Activated CD4-positive, alpha-beta T cell treated with anti-CD3 and anti-CD28 coated beads, Interleukin-2, amount 10 ng/mL, durations not matched to agents 7 days and 5 days (primary cell): ENCODE measurements at regions not wholly inside any gene's neighbourhood (a gene's known extent, or its start where the extent isn't known, plus 50 kb on each side); places are given as distances from the start of the nearest gene placed in this dataset.

Experiments used
- CTCF ChIA-PET: fragments of 350-600 bp; sonication (Branson Sonifier 250); formaldehyde crosslinking; loops from one replicate; lab custom pipeline; 2021; ENCODE audit warnings: antibody characterized with exemption; lab: Charles Lee
- POLR2A ChIA-PET: fragments of 350-600 bp; sonication (Branson Sonifier 250); formaldehyde crosslinking; loops from one replicate; lab custom pipeline; 2021; ENCODE audit warnings: antibody characterized with exemption; lab: Charles Lee
- DNase-seq: peaks from one replicate; pipeline ENCODE4 v3.0.0-alpha.2; 2020
- H3K27ac Mint-ChIP-seq: one replicate; pipeline ENCODE4 v1.8.0; 2021; ENCODE audit warnings: mild to moderate bottlenecking, moderate library complexity, mixed read lengths
- H3K27me3 Mint-ChIP-seq: one replicate; pipeline ENCODE4 v1.8.0; 2021; ENCODE audit warnings: mixed read lengths
- H3K36me3 Mint-ChIP-seq: one replicate; pipeline ENCODE4 v1.8.0; 2021; ENCODE audit warnings: low read depth, mixed read lengths
- H3K4me1 Mint-ChIP-seq: one replicate; pipeline ENCODE4 v1.8.0; 2021; ENCODE audit warnings: mixed read lengths
- H3K4me3 Mint-ChIP-seq: one replicate; pipeline ENCODE4 v1.8.0; 2021; ENCODE audit warnings: mild to moderate bottlenecking, moderate library complexity, mixed read lengths
- H3K9me3 Mint-ChIP-seq: one replicate; pipeline ENCODE4 v1.8.0; 2021; ENCODE audit warnings: mixed read lengths

- ChIA-PET CTCF (interaction anchor here (0.8 kb wide), 1 partner anchor 10 kb away, joined by 3 read pairs; no protein-coding TSS in a partner anchor), POLR2A (no interaction called here)
- H3K27me3 Mint-ChIP-seq = peaks cover 7% of the 10 kb centered on the region
- H3K9me3 Mint-ChIP-seq = no peaks in the 10 kb centered on the region
- DNase-seq = no peak
- no peak overlapping the region for H3K27ac Mint-ChIP-seq
- no peaks in the 10 kb centered on the region for H3K4me1 Mint-ChIP-seq
- H3K36me3 Mint-ChIP-seq = no peaks in the 10 kb centered on the region
- no peak overlapping the region for H3K4me3 Mint-ChIP-seq
Observed at GRCh38 chr17:27400991-27401390, 55.3 kb upstream of the KSR1 start.

- peaks cover 6% of the 10 kb centered on the region for H3K27me3 Mint-ChIP-seq
- CTCF ChIA-PET = no interaction called here
- DNase-seq = no peak
- POLR2A ChIA-PET = no interaction called here
- H3K27ac Mint-ChIP-seq = no peak overlapping the region
- no peak overlapping the region for H3K4me3 Mint-ChIP-seq
- H3K4me1 Mint-ChIP-seq = no peaks in the 10 kb centered on the region
- H3K9me3 Mint-ChIP-seq = no peaks in the 10 kb centered on the region
- H3K36me3 Mint-ChIP-seq = no peaks in the 10 kb centered on the region
Observed at GRCh38 chr17:27402943-27403342, 53.3 kb upstream of the KSR1 start.

- DNase-seq = no peak
- peaks cover 6% of the 10 kb centered on the region for H3K27me3 Mint-ChIP-seq
- no peaks in the 10 kb centered on the region for H3K9me3 Mint-ChIP-seq
- POLR2A ChIA-PET = no interaction called here
- no peaks in the 10 kb centered on the region for H3K36me3 Mint-ChIP-seq
- CTCF ChIA-PET = no interaction called here
- no peak overlapping the region for H3K27ac Mint-ChIP-seq
- no peaks in the 10 kb centered on the region for H3K4me1 Mint-ChIP-seq
- no peak overlapping the region for H3K4me3 Mint-ChIP-seq
Observed at GRCh38 chr17:27403480-27404005, 52.7 kb upstream of the KSR1 start.

- POLR2A ChIA-PET = no interaction called here
- Mint-ChIP-seq H3K27me3 (peaks cover 4% of the 10 kb centered on the region), H3K4me3 (no peak overlapping the region), H3K36me3 (no peaks in the 10 kb centered on the region), H3K4me1 (no peaks in the 10 kb centered on the region), H3K27ac (no peak overlapping the region), H3K9me3 (no peaks in the 10 kb centered on the region)
- CTCF ChIA-PET = interaction anchor here (1.2 kb wide), 1 partner anchor 51 kb away, joined by 3 read pairs; no protein-coding TSS in a partner anchor
- no peak for DNase-seq
Observed at GRCh38 chr17:27404676-27405075, 51.6 kb upstream of the KSR1 start.
